ENCODE measurements at regions not wholly inside any gene's neighbourhood (a gene's known extent, or its start where the extent isn't known, plus 50 kb on each side); places are given as distances from the start of the nearest gene placed in this dataset.
"Not testable (repeated sequence)": the region's sequence is repeated elsewhere in the genome, so short reads cannot be mapped to it uniquely, and the experiment has no call there.

- no peak for DNase-seq (ENCODE audit: low read depth)
Observed at GRCh38 chr12:91885851-91886731, 259.6 kb downstream of the BTG1 start.

- no peak for DNase-seq (ENCODE audit: low read depth)
Observed at GRCh38 chr12:91884230-91884629, 261.4 kb downstream of the BTG1 start.

- DNase-seq (ENCODE audit: low read depth): no peak
Observed at GRCh38 chr12:91883811-91884210, 261.8 kb downstream of the BTG1 start.

- no peak for DNase-seq (ENCODE audit: low read depth)
Observed at GRCh38 chr12:91882910-91883309, 262.7 kb downstream of the BTG1 start.

GRCh38 chr12:91880528-91880927, 265.1 kb downstream of the BTG1 start:
- no peak for DNase-seq (ENCODE audit: low read depth)

GRCh38 chr12:91877456-91878235, 268.0 kb downstream of the BTG1 start:
- DNase-seq (ENCODE audit: low read depth): peak; percentile 7

- peak; percentile 70 for DNase-seq (ENCODE audit: low read depth)
Observed at GRCh38 chr12:91877022-91877421, 268.6 kb downstream of the BTG1 start.

GRCh38 chr12:91875671-91876070, 270.0 kb downstream of the BTG1 start:
- not testable (repeated sequence) for DNase-seq (ENCODE audit: low read depth)

- no peak for DNase-seq (ENCODE audit: low read depth)
Observed at GRCh38 chr12:91874086-91874865, 271.4 kb downstream of the BTG1 start.

- DNase-seq (ENCODE audit: low read depth): no peak
Observed at GRCh38 chr12:91871751-91872150, 273.9 kb downstream of the BTG1 start.

- DNase-seq (ENCODE audit: low read depth): no peak
Observed at GRCh38 chr12:91870872-91871707, 274.6 kb downstream of the BTG1 start.

- DNase-seq (ENCODE audit: low read depth): no peak
Observed at GRCh38 chr12:91868054-91868453, 277.6 kb downstream of the BTG1 start.

- no peak for DNase-seq (ENCODE audit: low read depth)
Observed at GRCh38 chr12:91866566-91866965, 279.1 kb downstream of the BTG1 start.

GRCh38 chr12:91863702-91864101, 281.9 kb downstream of the BTG1 start:
- no peak for DNase-seq (ENCODE audit: low read depth)

GRCh38 chr12:91861554-91861953, 284.1 kb downstream of the BTG1 start:
- no peak for DNase-seq (ENCODE audit: low read depth)

GRCh38 chr12:91859347-91859746, 286.3 kb downstream of the BTG1 start:
- DNase-seq (ENCODE audit: low read depth): no peak

GRCh38 chr12:91857813-91858542, 287.7 kb downstream of the BTG1 start:
- DNase-seq (ENCODE audit: low read depth): no peak

GRCh38 chr12:91854725-91855124, 290.9 kb downstream of the BTG1 start:
- DNase-seq (ENCODE audit: low read depth): no peak

- DNase-seq (ENCODE audit: low read depth): no peak
Observed at GRCh38 chr12:91853350-91854127, 292.1 kb downstream of the BTG1 start.

GRCh38 chr12:91852634-91853033, 293.0 kb downstream of the BTG1 start:
- no peak for DNase-seq (ENCODE audit: low read depth)

Measured in activated T-helper 1 cell treated with Interleukin-2 at 50 U/mL for 16 hours (primary cell).